Stimulated activated CD8-positive, alpha-beta memory T cell treated with anti-CD3 and anti-CD28 coated beads, Interleukin-15, amount 100 ng/mL, for 24 hours (primary cell): ENCODE measurements at regions not wholly inside any gene's neighbourhood (a gene's known extent, or its start where the extent isn't known, plus 50 kb on each side); places are given as distances from the start of the nearest gene placed in this dataset.

Experiments
- DNase-seq: peaks from one replicate; pipeline ENCODE4 v3.0.0-alpha.2; 2020; ENCODE audit warnings: low read depth

- DNase-seq, result no peak
These were observed 639.6 kb downstream of the MID1IP1 start for GRCh38 chrX:39440799-39441284.

- no peak for DNase-seq
These were observed 641.1 kb downstream of the MID1IP1 start for GRCh38 chrX:39442332-39442731.

GRCh38 chrX:39443240-39443639 lies 642.0 kb downstream of the MID1IP1 start:
- DNase-seq, result no peak

GRCh38 chrX:39445336-39445735 lies 644.1 kb downstream of the MID1IP1 start:
- no peak for DNase-seq

- no peak for DNase-seq
These were observed 648.1 kb downstream of the MID1IP1 start for GRCh38 chrX:39449352-39449751.

- DNase-seq, result no peak
These were observed 647.4 kb downstream of the BCOR start for GRCh38 chrX:39450234-39450977.

- no peak for DNase-seq
These were observed 646.7 kb downstream of the BCOR start for GRCh38 chrX:39451046-39451445.

GRCh38 chrX:39452401-39452800 lies 645.4 kb downstream of the BCOR start:
- DNase-seq, result no peak

GRCh38 chrX:39453889-39454621 lies 643.7 kb downstream of the BCOR start:
- no peak for DNase-seq

- no peak for DNase-seq
These were observed 640.7 kb downstream of the BCOR start for GRCh38 chrX:39456894-39457604.

- no peak for DNase-seq
These were observed 639.0 kb downstream of the BCOR start for GRCh38 chrX:39458779-39459178.

- no peak for DNase-seq
These were observed 638.6 kb downstream of the BCOR start for GRCh38 chrX:39459204-39459603.

GRCh38 chrX:39459952-39460351 lies 637.8 kb downstream of the BCOR start:
- no peak for DNase-seq

- no peak for DNase-seq
These were observed 637.3 kb downstream of the BCOR start for GRCh38 chrX:39460499-39460898.

- DNase-seq, result no peak
These were observed 634.9 kb downstream of the BCOR start for GRCh38 chrX:39462835-39463234.

- no peak for DNase-seq
These were observed 633.5 kb downstream of the BCOR start for GRCh38 chrX:39464253-39464652.

GRCh38 chrX:39465467-39465866 lies 632.3 kb downstream of the BCOR start:
- no peak for DNase-seq

GRCh38 chrX:39465906-39466305 lies 631.9 kb downstream of the BCOR start:
- no peak for DNase-seq

GRCh38 chrX:39469126-39469525 lies 628.6 kb downstream of the BCOR start:
- DNase-seq, result no peak

- DNase-seq, result no peak
These were observed 627.0 kb downstream of the BCOR start for GRCh38 chrX:39470588-39471407.

GRCh38 chrX:39472161-39472560 lies 625.6 kb downstream of the BCOR start:
- DNase-seq, result no peak

- no peak for DNase-seq
These were observed 623.9 kb downstream of the BCOR start for GRCh38 chrX:39473812-39474211.
